Parathyroid adenoma (tissue), 2 donors: ENCODE measurements at regions not wholly inside any gene's neighbourhood (a gene's known extent, or its start where the extent isn't known, plus 50 kb on each side); places are given as distances from the start of the nearest gene placed in this dataset.

Experiments
- H2AFZ ChIP-seq: fragments of 300-600 bp; sonication (generic); one replicate; pipeline ENCODE4 v1.7.0; 2017; ENCODE audit warnings: antibody characterized with exemption, mild to moderate bottlenecking
- H3K27ac ChIP-seq: fragments of 300-600 bp; sonication (generic); one replicate; pipeline ENCODE4 v1.7.0; 2017
- H3K27me3 ChIP-seq: fragments of 300-600 bp; sonication (generic); one replicate; pipeline ENCODE4 v1.7.0; 2017; ENCODE audit warnings: low read length; ENCODE audit not compliant: control insufficient read depth, insufficient read depth
- H3K36me3 ChIP-seq: fragments of 300-600 bp; sonication (generic); one replicate; pipeline ENCODE4 v1.7.0; 2017; ENCODE audit warnings: low read length; ENCODE audit not compliant: control insufficient read depth, insufficient read depth
- H3K4me1 ChIP-seq: fragments of 300-600 bp; sonication (generic); one replicate; pipeline ENCODE4 v1.7.0; 2017; ENCODE audit warnings: control low read depth
- H3K4me2 ChIP-seq: fragments of 300-600 bp; sonication (generic); one replicate; pipeline ENCODE4 v1.7.0; 2017; ENCODE audit warnings: low read length
- H3K4me3 ChIP-seq: fragments of 300-600 bp; sonication (generic); one replicate; pipeline ENCODE4 v1.7.0; 2017; ENCODE audit warnings: low read depth, low read length
- H3K79me2 ChIP-seq: fragments of 300-600 bp; sonication (generic); one replicate; pipeline ENCODE4 v1.7.0; 2017; ENCODE audit warnings: control low read depth
- H3K9ac ChIP-seq: fragments of 300-600 bp; sonication (generic); one replicate; pipeline ENCODE4 v1.7.0; 2017; ENCODE audit warnings: mild to moderate bottlenecking
- H3K9me3 ChIP-seq: fragments of 300-600 bp; sonication (generic); one replicate; pipeline ENCODE4 v1.7.0; 2017; ENCODE audit warnings: low read length; ENCODE audit not compliant: control insufficient read depth
- TF ChIP-seq, protein P1 (sequence below): fragments of 300-600 bp; sonication (generic); IDR thresholded peaks from one replicate; pipeline ENCODE4 v1.7.0; 2017; ENCODE audit warnings: antibody characterized with exemption, mild to moderate bottlenecking
- donor health status: primary hyperparathyroidism.

DNA sequence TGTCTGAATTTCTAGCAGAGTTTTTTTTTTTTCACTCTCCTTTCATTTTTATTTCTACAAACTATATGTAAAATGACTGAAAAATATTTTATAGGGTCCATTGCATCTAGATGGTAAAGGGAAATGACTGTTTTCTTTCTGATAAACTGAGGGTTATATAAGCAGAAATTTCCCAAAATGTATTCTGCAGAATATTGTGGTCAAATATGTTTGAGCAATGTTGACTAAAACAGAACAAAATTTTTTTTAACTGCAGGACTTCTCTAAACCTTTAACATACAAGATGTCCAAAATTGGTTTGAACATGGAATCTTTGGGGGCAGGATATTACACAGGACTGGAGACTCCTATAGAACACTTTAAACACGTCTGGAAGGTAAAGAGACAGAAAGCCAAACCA lies 190.5 kb downstream of the TOMM20 start:
- H3K27ac ChIP-seq = no peak overlapping the region
- no peak overlapping the region for H3K4me2 ChIP-seq
- no peaks in the 10 kb centered on the region for H3K4me1 ChIP-seq
- H3K36me3 ChIP-seq = no peaks in the 10 kb centered on the region
- no peaks in the 10 kb centered on the region for H3K79me2 ChIP-seq
- H2AFZ ChIP-seq = no peak overlapping the region
- H3K9ac ChIP-seq = no peak overlapping the region
- no peak overlapping the region for H3K4me3 ChIP-seq
- H3K9me3 ChIP-seq = no peaks in the 10 kb centered on the region
- TF ChIP-seq, protein P1, sequence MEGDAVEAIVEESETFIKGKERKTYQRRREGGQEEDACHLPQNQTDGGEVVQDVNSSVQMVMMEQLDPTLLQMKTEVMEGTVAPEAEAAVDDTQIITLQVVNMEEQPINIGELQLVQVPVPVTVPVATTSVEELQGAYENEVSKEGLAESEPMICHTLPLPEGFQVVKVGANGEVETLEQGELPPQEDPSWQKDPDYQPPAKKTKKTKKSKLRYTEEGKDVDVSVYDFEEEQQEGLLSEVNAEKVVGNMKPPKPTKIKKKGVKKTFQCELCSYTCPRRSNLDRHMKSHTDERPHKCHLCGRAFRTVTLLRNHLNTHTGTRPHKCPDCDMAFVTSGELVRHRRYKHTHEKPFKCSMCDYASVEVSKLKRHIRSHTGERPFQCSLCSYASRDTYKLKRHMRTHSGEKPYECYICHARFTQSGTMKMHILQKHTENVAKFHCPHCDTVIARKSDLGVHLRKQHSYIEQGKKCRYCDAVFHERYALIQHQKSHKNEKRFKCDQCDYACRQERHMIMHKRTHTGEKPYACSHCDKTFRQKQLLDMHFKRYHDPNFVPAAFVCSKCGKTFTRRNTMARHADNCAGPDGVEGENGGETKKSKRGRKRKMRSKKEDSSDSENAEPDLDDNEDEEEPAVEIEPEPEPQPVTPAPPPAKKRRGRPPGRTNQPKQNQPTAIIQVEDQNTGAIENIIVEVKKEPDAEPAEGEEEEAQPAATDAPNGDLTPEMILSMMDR = no peak
- H3K27me3 ChIP-seq = no peaks in the 10 kb centered on the region

DNA sequence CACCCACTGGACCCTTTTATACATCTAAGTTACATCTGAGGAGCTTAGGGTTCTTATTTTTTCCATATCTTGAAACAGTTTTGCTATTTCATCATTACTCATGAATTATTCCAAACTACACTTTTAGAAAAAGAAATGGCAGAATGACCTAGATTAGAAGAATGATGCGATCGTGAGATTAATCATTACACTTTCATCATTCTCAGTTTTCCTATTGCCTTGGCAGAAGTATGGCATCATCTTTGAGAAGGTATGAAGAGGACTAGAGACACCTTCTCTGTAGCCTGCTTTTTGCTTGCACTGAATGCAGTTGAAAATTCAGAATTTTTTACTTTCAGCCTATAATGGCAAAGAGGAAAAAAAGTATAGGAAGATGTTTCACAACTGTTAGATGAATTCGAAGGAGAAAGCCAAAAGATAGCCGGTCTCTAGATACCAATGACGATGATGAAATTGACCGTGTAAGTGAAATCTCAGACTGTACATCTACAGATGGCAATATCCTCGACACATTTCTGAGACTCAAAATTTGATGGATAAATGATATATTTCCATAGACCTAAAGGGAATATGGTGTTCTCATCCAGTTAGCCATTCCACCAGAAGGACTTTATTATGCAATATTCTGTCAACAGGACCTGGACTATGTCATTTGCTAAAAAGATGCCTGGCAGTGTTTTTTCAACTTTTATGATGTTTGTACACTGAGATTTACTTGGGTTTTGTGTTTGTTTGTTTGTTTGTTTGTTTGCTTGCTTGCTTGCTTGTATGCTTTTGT lies 191.8 kb downstream of the TOMM20 start:
- H3K4me3 ChIP-seq = no peak overlapping the region

DNA sequence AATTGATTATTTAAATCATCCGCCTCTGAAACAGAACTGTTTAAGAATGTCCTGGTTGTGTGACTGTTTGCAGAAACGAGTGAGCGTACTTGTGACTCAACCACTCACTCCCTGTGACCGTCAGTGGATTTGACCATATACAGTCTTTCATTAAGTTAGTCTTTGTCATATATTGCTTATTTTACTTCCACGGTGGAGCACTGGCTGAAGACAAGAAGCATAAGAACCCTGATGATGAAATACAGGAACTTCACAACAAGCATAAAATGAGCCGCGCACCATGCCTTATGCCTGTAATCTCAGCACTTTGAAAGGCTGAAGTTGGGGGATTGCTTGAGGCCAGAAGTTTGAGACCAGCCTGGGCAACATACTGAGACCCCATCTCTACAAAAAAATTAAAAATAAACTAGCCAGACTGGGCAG lies 194.0 kb downstream of the TOMM20 start:
- TF ChIP-seq, protein P1 = no peak

More for the DNA sequence above, 191.8 kb downstream of the TOMM20 start:
- no peaks in the 10 kb centered on the region for H3K9me3 ChIP-seq
- H3K36me3 ChIP-seq = no peaks in the 10 kb centered on the region
- no peaks in the 10 kb centered on the region for H3K79me2 ChIP-seq
- H3K9ac ChIP-seq = no peak overlapping the region
- H3K4me2 ChIP-seq = no peak overlapping the region
- TF ChIP-seq, protein P1 = no peak
- H2AFZ ChIP-seq = no peak overlapping the region
- H3K4me1 ChIP-seq = no peaks in the 10 kb centered on the region
- no peak overlapping the region for H3K27ac ChIP-seq
- no peaks in the 10 kb centered on the region for H3K27me3 ChIP-seq

DNA sequence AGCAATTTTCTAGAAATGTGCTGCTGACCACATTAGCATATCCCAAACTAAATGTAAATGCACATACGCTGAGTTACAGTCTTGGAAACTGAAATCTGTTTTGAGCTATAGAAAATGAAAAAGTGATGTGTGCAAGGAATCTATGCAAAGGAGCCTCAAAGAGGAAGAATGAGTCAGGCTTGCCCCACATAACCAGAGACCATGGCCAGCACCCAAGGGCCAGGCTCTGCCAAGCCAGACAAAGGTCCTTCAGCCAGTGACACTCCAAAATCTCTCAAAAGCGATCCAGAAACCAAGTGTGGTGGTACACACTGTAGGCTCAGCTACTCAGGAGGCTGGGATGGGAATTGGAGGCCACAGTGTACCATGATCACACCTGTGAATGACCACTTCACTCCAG lies 195.2 kb downstream of the TOMM20 start:
- H3K27ac ChIP-seq = no peak overlapping the region
- no peak overlapping the region for H2AFZ ChIP-seq
- H3K9ac ChIP-seq = no peak overlapping the region
- H3K27me3 ChIP-seq = no peaks in the 10 kb centered on the region
- no peaks in the 10 kb centered on the region for H3K4me1 ChIP-seq
- TF ChIP-seq, protein P1 = no peak
- no peak overlapping the region for H3K4me3 ChIP-seq
- no peaks in the 10 kb centered on the region for H3K79me2 ChIP-seq
- no peaks in the 10 kb centered on the region for H3K9me3 ChIP-seq
- H3K4me2 ChIP-seq = no peak overlapping the region
- no peaks in the 10 kb centered on the region for H3K36me3 ChIP-seq

More for the DNA sequence above, 194.0 kb downstream of the TOMM20 start:
- Histone ChIP-seq H3K4me1 (no peaks in the 10 kb centered on the region), H3K27ac (no peak overlapping the region), H3K4me2 (no peak overlapping the region), H3K36me3 (no peaks in the 10 kb centered on the region), H2AFZ (no peak overlapping the region), H3K4me3 (no peak overlapping the region), H3K79me2 (no peaks in the 10 kb centered on the region), H3K9me3 (no peaks in the 10 kb centered on the region), H3K9ac (no peak overlapping the region), H3K27me3 (no peaks in the 10 kb centered on the region)
